Stimulated activated CD4-positive, alpha-beta T cell treated with anti-CD3 and anti-CD28 coated beads, Interleukin-12 subunit alpha, Interleukin-12 subunit beta, amount 100 ng/mL, for 48 hours (primary cell): ENCODE measurements at regions not wholly inside any gene's neighbourhood (a gene's known extent, or its start where the extent isn't known, plus 50 kb on each side); places are given as distances from the start of the nearest gene placed in this dataset.

Source experiments
- DNase-seq, 3 donors: peaks; one replicate each; pipeline ENCODE4 v3.0.0-alpha.2; 2020; ENCODE audit warnings: low read depth in 2 of 3, low spot score in 1 of 3

DNA sequence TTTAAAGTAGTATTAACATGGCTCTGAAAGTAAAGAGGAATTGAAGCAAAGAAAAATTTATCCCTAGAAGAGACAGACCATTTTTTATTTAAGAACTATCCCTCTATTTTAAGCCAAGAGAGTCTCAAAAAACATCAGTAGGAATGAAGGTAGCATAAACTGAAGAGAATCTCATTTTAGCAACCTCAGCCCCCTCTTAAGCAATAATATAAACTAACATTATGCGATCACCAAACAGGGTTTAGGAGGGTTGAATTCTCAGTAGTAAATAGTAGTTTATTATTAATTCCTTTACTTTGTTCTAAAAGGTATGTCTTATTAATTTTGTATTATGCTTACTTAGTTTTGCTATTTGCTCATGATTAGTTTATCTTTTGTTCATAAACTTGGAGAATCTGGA is 287.4 kb downstream of the CDK5RAP2 start:
- DNase-seq: no peak

DNA sequence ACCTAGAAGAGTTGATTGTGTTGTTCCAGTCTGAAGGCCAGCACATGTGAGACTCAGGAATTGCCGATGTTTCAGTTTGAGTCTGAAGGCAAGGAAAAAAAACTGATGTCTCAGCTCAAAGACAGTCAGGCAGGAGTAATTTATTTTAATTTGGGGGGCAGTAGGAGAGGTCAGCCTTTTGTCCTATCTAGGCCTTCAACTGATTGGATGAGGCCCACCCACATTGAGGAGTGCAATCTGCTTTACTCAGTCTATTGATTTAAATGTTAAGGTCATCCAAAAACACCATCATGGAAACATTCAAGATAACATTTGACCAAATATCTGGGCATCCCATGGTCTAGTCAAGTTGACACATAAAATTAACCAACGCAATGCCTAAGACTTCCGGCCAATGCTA is 288.9 kb downstream of the CDK5RAP2 start:
- DNase-seq: no peak

DNA sequence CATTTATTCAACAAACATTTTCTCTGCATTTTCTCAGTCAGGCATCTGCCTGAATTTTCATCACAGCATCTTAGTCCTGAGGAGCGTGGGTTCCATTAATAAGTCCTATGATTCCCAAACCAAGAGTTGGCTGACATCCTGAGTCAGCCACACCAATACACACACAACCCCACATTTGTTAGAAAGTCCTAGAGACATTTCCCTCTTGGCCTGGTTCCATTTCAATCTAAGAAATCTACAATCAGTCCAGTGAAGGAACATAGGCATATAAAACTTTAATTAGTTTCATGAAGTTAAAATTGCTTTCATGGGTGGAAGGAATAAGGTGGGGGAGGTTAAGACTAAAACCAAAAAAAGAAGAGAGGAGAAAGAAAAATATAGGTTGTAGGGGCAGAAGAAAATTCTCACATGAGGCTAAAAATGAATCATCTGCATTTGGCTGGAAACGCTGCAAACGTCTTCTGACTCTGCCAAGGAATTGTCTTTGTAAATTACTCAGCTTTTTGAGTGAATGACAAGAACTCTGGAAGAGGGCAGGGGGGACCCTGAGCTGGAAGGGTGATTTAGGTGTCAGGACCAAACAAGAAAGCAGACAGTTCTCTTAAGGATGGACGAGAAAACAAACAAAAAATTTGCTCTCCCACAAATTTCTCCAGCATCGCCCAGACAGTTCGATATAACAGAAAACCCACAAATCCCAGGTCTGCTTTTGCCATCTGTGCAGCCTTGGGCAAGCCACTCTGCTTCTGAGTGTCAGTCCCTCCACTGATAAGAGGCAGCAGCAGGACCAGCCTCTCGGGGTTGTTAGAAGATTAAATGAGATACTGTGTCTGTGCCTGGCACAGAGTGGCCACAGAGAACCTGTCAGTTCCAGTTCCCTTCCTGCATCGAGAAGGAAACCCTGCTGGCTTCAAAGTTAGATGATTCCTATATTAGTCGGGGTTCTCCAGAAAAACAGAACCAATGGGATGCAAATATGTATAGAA is 289.7 kb downstream of the CDK5RAP2 start:
- no peak for DNase-seq

DNA sequence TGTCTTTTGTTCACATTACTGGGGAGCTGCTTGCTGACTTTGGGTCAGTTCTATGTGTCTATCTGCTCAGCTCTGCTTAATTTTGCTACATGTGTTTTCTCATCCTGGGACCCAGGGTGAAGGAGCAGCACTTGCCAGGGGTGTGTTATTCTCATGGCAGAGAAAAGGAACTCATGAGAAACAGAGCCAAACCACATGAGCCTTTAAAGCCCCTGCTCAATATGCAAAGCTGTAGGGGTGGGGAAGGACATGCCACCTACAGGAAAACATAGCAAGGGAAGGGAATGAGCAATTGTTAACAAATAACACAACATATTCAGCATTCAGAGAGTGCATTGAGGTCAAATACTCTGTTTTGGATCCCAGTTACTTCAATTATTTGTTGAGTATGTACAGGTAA is 290.9 kb downstream of the CDK5RAP2 start:
- no peak for DNase-seq

DNA sequence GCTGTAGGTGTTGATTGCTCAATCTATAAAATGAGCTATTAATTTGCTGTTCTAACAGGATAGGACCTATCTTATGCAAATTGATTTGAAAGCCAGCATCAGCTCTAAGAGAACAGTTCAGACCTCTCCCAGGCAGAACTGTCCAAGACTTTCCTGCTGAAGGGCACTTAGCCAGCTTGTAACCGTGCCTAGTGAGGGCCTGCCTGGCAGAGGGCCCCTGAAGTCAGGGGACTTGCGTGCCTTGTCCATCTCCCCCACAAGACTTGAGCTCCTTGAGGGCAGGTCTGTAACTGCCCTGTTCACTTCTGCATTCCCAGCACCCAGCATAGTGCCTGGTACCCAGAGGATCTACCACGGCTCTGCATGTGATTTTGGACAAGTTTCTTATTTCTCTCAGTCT is 293.4 kb downstream of the CDK5RAP2 start:
- no peak for DNase-seq

DNA sequence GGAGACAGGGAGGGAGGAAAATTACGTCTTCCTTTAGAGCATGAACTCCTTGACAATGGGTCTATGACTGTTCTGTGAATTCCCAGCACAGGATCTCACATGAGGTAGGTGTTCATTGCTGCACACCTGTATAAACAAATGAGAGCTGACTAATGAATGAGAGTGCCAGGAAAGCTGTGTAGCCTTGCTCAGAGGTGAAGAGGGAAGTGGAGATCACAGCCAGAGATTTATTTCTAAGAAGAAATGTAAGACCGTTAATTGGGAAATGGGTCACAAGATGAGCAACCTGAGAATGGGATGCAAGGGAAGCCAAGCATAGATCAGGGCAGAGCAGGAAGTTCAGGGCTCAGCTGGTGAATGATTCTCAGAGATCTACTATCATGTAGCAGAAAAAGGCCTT is 295.1 kb downstream of the CDK5RAP2 start:
- no peak for DNase-seq

DNA sequence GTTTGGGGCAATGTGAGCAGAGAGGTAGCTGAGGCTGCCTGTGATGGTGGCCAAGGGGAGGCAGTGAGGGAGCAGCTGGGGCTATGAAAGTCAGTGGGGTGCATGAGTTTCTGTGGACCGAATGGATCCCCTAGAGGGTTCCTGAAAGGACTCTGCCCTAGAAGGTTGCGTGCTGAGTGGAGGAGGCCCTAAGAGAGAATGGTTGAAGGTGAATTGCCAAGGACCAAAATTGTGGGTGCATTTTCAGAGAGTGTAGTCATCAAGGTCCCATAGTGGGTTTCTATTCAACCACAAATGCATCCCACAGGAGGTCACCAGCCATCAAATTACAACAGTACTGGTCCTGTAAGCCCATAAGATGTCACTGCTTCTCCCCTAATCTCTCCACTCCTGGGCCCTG is 298.3 kb downstream of the CDK5RAP2 start:
- DNase-seq: no peak

DNA sequence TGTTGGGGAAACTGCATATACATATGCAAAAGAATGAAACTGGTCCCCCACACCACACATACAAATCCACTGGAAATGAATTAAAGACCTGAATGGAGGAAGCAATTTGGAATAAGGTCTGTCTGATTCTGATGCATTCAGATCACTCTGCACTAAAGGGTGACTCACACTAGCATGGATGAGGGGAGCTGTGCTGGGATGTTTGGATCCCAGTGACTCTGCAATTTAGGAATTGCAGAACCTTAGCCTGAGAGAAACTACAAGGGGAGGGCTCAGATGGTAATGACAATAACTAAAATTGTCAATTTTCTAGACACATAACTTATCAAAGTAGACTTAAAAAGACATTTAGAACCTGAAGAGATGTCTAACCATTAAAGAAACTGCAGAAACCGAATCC is 312.0 kb downstream of the CDK5RAP2 start:
- no peak for DNase-seq

DNA sequence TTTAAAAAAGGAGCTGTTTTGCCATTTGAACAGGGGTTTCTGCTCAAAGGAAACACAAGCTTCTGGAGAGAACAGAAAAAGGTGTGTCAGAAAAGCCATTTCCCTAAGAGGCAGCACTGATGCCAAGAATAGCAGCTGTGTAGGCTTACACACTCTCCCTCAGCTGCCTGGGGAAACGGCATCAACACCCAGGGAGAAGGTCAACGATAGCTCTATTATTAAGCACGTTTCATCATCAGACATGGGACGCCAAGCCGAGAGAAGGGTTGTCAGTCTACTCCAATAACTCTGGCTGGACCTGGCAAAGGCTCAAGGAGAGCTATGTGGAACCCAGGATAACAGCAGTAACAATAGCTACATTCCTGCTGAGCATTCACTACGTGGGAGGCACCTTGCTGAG is 314.2 kb downstream of the CDK5RAP2 start:
- DNase-seq: no peak

DNA sequence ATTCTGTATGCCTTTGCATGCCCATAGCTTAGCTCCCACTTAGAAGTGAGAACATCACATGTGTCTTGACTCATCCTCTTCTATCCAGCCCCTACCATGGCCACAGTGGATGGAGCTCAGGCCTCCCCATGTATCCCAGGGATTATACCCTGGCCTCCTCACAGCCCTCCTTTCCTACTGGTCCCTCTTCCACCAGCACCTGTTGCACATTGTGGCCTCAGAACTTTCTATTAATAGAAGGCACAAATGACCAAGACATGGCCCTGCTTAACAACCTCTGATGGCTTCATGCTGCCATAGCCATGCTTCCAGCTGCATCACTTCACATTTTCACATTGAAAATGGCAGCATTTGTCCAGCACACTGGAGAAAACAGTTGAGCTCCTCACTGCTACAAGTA is 315.4 kb downstream of the CDK5RAP2 start:
- no peak for DNase-seq

DNA sequence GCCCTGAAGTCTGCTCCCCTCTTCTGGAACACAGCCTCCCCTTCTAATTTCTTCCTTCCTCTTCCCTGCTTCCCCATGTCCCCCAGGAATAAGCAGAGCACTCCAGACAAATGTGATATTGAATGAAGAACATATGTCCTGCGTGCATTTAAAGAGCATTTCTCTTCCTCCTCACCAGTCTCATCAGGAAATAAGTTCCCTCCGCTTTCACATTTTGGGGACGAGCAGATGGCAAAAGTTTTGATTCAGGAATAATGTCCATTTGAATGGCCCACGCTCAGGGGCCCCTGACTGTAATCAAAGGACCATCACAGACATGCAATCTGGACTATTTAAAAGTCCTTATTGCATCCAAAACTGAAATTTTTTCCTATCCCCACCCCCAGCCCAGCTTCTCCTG is 316.1 kb downstream of the CDK5RAP2 start:
- DNase-seq: no peak

DNA sequence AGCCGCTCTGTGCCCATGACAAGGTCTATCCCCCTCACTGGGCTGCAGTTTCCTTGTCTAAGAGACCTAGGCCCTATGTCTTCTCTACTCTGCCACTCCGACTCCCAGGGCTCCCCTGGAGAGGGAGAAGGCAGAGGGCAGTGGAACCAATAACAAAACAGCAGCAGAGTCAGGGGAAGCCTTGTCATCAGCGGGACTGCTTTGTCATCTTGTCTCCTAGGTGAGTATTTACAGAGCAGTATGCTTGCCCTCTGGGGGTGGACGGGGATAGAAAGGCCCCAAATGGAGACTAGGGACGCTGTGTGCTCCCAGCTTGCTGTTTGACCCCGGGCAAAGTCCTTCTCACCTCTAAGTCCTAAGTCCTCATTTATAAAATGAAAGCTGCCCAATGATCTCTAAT is 318.5 kb downstream of the CDK5RAP2 start:
- no peak for DNase-seq

DNA sequence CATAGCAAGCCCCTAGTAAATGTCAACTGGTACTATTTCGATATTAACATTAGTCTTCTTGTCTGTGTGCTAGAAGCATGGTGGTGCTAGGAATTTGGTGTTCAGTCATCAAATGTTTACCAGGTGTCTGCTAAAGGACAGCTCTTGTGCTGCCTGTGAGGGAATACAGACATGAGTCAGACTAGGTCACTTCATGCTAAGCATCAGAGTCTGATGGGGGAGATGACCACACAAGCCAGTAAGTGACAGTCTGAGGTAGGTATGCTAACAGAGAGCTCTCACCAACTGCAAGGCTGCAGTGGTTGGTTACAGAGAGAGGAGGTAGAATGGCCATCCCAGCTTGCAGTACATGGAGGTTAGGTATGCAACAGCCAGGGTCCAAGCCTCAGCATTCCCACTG is 320.9 kb downstream of the CDK5RAP2 start:
- no peak for DNase-seq

DNA sequence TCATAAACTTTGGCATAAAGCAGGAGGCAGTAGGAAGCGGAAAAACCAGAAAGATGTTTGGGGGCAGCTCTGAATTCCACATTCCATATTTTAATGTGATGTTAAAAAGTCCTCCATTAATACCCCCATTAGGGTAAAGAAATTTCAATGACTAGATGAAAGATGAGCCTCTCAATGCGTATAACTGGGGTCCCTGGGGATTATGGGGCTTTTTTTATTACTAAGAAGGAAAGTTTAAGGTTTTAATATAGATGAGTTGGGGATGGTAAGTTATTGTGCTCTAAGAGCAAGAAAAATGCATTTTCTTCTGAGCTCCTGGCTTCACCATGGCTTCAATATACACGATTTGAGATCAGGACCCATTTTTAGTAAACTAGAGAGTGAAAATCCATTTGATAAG is 321.9 kb downstream of the CDK5RAP2 start:
- DNase-seq: no peak

DNA sequence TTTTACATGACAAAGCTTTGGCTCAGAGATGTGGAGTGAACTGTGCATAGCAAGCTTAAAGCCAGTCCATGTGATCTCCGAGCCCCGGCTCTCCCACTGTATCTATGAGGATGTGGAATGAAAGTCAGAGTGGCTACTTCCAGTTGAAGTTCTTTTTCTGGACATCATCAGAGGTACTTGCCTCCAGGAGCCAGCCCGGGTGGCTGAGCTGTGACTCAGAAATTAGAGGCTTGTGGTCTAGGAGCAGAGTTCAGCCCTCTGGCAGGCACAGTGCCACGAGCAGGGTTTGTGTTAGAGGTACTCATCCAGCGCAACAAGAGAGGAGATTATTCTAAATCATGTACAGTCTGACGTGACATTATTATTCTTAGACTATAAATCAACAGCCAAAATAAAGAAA is 322.5 kb downstream of the CDK5RAP2 start:
- DNase-seq: no peak

DNA sequence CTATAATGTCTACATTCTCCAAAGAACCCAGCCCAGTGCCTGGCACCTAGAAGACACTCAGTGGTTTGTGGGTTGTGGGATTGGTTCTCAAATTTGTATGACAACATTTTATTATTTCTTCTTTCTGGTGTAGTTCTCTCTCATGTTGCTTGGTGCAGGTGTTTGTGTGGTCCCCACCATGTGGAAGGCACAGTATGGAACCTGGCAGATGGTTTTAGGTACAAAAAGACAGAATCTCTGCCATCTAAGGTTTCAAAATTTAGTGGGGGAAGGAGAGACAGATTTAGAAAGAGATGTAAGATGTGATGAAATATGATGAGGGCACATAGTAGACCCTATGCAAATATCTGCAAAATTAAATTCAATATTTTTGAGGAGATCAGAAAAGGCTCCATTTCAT is 323.8 kb downstream of the CDK5RAP2 start:
- DNase-seq: no peak

DNA sequence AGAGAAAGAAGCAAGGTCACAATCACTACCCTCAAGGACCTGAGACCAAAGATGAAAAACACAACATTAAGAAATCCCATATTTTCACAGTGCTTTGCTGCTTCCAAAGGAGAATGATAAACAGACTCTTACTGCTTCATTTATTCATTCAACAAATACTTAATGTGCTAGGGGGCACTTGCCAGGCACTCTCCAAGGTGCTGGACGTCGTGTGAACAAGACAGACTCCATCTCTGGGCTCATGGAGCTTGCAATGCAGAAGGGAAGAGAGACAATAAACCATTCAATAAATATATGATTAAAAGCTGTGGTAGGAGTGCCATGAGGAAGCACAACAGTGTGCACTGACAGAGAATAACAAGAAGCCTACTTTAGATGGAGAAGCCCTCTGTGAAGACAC is 327.7 kb downstream of the CDK5RAP2 start:
- no peak for DNase-seq

DNA sequence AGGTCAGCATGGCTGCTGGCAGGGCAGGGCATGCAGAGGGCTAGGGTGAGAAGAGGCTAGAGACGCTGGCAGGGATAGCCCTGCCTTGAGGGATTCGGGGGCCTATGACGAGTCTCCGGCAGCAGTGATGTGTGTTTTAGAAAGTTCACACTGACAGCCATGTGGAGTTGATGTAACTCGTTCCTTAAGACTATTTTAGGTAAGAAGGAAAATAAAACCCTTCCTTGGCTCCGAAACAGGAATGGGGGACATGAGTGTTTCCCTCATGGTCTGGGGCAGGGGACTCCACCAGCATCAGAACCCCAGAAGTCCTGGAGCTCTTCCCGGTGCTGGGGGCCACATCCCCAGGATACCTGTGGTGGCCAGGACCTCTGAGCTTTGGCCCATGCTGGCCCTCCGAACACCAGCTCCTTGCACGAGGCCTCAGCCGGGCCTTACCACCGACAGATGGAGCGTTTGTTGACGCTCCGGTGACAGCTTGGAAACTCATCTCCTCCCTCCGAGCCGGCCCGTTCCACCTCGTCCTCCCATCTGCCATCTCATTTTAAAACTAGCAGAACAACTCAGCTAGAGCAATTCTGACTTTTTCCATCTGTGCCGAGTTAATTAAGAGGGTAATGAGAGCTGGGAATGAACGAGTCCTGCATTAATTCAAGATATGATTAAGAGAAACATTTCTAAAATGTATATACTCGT is 337.7 kb downstream of the CDK5RAP2 start:
- DNase-seq: no peak

DNA sequence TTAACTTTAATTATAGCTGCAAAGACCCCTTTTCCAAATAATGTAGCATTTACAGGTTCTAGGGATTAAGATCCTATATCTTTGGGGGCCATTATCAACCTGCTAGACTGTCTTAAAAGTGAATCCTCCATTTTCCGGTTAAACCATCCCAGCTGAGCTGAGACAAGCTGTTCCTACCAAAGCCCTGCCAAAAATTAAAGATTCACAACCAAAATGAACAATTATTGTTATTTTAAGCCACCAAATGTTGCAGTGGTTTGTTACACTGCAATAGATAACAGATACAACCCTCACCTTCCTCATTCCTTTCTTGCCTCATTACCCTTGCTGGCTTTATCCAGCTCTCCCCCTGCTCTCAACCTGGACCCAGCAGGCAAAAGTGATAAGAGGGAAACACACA is 343.4 kb downstream of the CDK5RAP2 start:
- DNase-seq: no peak

DNA sequence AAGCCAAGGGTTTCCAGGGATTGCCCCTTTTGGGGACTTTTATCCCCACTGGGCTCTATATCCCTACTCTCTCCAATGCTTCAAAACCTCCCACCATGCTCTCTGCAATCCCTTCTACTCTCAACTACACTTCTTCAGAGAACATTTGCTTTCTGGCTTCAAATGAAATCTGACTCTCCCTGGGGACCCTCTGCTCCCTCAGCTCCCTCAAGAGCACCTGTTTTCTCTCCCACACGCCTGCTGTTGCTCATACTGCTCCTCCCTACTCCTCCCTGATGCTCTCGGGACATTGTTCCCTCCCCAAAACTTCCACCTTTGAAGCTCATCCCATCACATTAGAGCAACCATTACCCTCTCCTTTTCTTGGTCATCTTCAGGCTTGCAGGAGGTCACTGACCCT is 344.9 kb downstream of the CDK5RAP2 start:
- no peak for DNase-seq

DNA sequence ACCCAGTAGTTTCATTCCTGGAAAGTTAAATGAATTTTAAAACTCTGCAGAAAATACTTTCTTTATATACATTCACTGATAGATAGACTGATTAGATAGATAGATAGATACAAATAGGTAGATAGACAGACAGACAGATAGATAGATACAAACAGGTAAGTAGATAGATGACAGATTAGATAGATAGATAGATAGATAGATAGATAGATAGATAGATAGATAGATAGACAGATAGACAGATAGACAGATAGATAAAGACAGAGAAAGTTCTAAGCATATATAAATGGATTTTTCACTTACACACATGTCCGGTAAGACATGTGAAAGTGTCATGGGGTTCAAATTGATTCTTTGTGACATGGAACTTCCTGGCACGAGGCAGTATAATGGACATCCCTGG is 349.7 kb downstream of the CDK5RAP2 start:
- DNase-seq: no peak

DNA sequence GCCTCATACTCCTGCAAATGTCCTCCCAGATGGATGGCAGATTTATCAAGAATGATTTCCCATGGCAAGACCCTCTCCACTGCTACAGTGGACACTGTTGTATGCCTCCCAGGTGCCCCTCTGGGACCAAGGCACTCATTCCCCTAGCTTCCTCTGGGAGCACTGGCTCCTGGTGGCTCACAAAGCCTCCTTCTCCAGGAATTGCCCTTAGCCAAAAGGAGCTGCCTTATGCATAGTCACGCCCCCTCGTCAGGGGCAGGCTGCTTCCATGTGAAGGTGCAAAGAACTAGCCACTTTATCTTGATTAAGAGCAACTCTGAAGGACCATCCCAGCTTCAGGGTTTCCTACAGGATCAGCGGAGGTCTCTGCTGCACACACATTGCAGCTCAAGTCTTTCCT is 358.1 kb downstream of the CDK5RAP2 start:
- no peak for DNase-seq

DNA sequence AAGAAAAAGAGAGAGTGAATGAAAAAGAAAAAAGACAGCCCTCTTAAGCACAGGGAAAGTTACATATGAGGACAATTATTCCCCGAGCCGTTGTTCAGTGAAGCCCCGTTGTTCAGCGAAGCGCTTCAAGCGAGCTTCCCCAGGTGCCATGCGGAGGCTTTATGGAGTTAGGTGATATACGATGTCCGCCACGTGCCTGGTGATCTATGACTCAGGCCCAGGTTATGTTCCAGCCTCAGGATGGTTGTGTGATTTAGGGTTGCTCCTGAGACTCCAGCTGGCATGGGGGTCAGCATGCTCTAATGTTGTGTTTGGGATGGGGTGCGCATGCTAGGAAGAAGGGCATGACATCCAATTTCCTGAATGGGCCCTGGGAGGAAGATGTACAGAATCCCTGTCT is 365.6 kb downstream of the CDK5RAP2 start:
- DNase-seq: no peak
